ENCODE measurements at regions not wholly inside any gene's neighbourhood (a gene's known extent, or its start where the extent isn't known, plus 50 kb on each side); places are given as distances from the start of the nearest gene placed in this dataset.
"Not testable (repeated sequence)": the region's sequence is repeated elsewhere in the genome, so short reads cannot be mapped to it uniquely, and the experiment has no call there.

DNA sequence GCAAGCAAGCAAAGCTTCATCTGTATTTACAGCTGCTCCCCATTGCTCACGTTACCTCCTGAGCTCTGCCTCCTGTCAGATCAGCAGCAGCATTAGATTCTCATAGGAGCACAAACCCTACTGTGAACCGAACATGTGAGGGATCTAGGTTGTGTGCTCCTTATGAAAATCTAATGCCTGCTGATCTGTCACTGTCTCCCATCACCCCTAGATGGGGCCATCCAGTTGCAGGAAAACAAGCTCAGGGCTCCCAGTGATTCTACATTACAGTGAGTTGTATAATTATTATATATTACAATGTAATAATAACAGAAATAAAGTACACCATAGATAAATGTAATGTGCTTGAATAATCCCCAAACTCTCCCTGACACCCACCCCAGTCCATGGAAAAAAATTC lies 238.1 kb downstream of the CNTN3 start:
- TF ChIP-seq CTCF (IDR thresholded peaks at IDR 0.05); ZNF532 (CRISPR knock-in tag; IDR thresholded peaks at IDR 0.05; ENCODE audit: borderline replicate concordance); CBFB (CRISPR knock-in tag; IDR thresholded peaks at IDR 0.05; ENCODE audit: low read depth); JUN (CRISPR knock-in tag; IDR thresholded peaks at IDR 0.05); NFYB (CRISPR knock-in tag; conservative IDR thresholded peaks at IDR 0.05; ENCODE audit: low read depth); TCF7 (CRISPR knock-in tag; IDR thresholded peaks at IDR 0.05; ENCODE audit: low read depth); ZNF512 (CRISPR knock-in tag; IDR thresholded peaks at IDR 0.05; ENCODE audit: borderline replicate concordance); SP1 (CRISPR knock-in tag; conservative IDR thresholded peaks at IDR 0.05); CREB1 (CRISPR knock-in tag; IDR thresholded peaks at IDR 0.05): not testable (repeated sequence)
- TF ChIP-seq, protein P1, sequence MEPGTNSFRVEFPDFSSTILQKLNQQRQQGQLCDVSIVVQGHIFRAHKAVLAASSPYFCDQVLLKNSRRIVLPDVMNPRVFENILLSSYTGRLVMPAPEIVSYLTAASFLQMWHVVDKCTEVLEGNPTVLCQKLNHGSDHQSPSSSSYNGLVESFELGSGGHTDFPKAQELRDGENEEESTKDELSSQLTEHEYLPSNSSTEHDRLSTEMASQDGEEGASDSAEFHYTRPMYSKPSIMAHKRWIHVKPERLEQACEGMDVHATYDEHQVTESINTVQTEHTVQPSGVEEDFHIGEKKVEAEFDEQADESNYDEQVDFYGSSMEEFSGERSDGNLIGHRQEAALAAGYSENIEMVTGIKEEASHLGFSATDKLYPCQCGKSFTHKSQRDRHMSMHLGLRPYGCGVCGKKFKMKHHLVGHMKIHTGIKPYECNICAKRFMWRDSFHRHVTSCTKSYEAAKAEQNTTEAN (CRISPR knock-in tag; IDR thresholded peaks at IDR 0.05): not testable (repeated sequence)
- TF ChIP-seq, protein P2, sequence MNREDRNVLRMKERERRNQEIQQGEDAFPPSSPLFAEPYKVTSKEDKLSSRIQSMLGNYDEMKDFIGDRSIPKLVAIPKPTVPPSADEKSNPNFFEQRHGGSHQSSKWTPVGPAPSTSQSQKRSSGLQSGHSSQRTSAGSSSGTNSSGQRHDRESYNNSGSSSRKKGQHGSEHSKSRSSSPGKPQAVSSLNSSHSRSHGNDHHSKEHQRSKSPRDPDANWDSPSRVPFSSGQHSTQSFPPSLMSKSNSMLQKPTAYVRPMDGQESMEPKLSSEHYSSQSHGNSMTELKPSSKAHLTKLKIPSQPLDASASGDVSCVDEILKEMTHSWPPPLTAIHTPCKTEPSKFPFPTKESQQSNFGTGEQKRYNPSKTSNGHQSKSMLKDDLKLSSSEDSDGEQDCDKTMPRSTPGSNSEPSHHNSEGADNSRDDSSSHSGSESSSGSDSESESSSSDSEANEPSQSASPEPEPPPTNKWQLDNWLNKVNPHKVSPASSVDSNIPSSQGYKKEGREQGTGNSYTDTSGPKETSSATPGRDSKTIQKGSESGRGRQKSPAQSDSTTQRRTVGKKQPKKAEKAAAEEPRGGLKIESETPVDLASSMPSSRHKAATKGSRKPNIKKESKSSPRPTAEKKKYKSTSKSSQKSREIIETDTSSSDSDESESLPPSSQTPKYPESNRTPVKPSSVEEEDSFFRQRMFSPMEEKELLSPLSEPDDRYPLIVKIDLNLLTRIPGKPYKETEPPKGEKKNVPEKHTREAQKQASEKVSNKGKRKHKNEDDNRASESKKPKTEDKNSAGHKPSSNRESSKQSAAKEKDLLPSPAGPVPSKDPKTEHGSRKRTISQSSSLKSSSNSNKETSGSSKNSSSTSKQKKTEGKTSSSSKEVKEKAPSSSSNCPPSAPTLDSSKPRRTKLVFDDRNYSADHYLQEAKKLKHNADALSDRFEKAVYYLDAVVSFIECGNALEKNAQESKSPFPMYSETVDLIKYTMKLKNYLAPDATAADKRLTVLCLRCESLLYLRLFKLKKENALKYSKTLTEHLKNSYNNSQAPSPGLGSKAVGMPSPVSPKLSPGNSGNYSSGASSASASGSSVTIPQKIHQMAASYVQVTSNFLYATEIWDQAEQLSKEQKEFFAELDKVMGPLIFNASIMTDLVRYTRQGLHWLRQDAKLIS (CRISPR knock-in tag; IDR thresholded peaks at IDR 0.05; ENCODE audit: borderline replicate concordance): not testable (repeated sequence)
- TF ChIP-seq, protein P3, sequence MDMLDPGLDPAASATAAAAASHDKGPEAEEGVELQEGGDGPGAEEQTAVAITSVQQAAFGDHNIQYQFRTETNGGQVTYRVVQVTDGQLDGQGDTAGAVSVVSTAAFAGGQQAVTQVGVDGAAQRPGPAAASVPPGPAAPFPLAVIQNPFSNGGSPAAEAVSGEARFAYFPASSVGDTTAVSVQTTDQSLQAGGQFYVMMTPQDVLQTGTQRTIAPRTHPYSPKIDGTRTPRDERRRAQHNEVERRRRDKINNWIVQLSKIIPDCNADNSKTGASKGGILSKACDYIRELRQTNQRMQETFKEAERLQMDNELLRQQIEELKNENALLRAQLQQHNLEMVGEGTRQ (CRISPR knock-in tag; IDR thresholded peaks at IDR 0.05): not testable (repeated sequence)
- TF ChIP-seq, protein P4, sequence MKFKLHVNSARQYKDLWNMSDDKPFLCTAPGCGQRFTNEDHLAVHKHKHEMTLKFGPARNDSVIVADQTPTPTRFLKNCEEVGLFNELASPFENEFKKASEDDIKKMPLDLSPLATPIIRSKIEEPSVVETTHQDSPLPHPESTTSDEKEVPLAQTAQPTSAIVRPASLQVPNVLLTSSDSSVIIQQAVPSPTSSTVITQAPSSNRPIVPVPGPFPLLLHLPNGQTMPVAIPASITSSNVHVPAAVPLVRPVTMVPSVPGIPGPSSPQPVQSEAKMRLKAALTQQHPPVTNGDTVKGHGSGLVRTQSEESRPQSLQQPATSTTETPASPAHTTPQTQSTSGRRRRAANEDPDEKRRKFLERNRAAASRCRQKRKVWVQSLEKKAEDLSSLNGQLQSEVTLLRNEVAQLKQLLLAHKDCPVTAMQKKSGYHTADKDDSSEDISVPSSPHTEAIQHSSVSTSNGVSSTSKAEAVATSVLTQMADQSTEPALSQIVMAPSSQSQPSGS (CRISPR knock-in tag; IDR thresholded peaks at IDR 0.05; ENCODE audit: borderline replicate concordance, low read depth): not testable (repeated sequence)
- TF ChIP-seq, protein P5, sequence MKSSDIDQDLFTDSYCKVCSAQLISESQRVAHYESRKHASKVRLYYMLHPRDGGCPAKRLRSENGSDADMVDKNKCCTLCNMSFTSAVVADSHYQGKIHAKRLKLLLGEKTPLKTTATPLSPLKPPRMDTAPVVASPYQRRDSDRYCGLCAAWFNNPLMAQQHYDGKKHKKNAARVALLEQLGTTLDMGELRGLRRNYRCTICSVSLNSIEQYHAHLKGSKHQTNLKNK (CRISPR knock-in tag; IDR thresholded peaks at IDR 0.05): not testable (repeated sequence)
